K562 (cell line): ENCODE measurements at regions not wholly inside any gene's neighbourhood (a gene's known extent, or its start where the extent isn't known, plus 50 kb on each side); places are given as distances from the start of the nearest gene placed in this dataset.

ENCODE experiments used
- ATF3 ChIP-seq, 2 experiments: fragments of 450-650 bp in 1 of 2; sonication (generic) in 1 of 2; formaldehyde crosslinking in 1 of 2; IDR thresholded peaks in 1 of 2; conservative IDR thresholded peaks in 1 of 2; 2 replicates each; pipeline versions ENCODE4 v1.6.1 to v1.8.1; 2016 to 2023; ENCODE audit warnings: mild to moderate bottlenecking in 2 of 2, moderate library complexity in 2 of 2, inconsistent platforms in 1 of 2, missing genetic modification reagents in 1 of 2
- BHLHE40 ChIP-seq: IDR thresholded peaks from 2 replicates; pipeline ENCODE4 v1.6.1; 2011; ENCODE audit warnings: low read length, improper control_type of control experiment
- BRF1 ChIP-seq: IDR thresholded peaks from 3 replicates; pipeline ENCODE4 v1.6.1; 2011; ENCODE audit warnings: borderline replicate concordance, mild to moderate bottlenecking; ENCODE audit not compliant: insufficient read length; ENCODE audit errors: extremely low read depth
- HMG20A ChIP-seq: fragments of 450-650 bp; formaldehyde crosslinking; conservative IDR thresholded peaks from 2 replicates; pipeline ENCODE4 v1.4.0; 2020; ENCODE audit warnings: mild to moderate bottlenecking, mixed read lengths
- REST ChIP-seq, 2 experiments: fragments of 450-650 bp; formaldehyde crosslinking in 1 of 2; IDR thresholded peaks; 2 replicates each; pipeline versions ENCODE4 v1.4.0 to v1.6.1; 2014 to 2020; ENCODE audit warnings: mild to moderate bottlenecking in 2 of 2, borderline replicate concordance in 1 of 2, low read depth in 1 of 2
- SPI1 ChIP-seq: IDR thresholded peaks from 2 replicates; pipeline ENCODE4 v1.6.1; 2011; ENCODE audit warnings: low read depth, low read length, control low read depth, borderline replicate concordance
- ZNF274 ChIP-seq: IDR thresholded peaks from 2 replicates; pipeline ENCODE4 v1.6.1; 2011; ENCODE audit warnings: low read depth, mild to moderate bottlenecking, low read length, moderate library complexity, borderline replicate concordance
- TF ChIP-seq, protein P1 (sequence below): fragments of 250-450 bp; sonication (Bioruptor Pico); IDR thresholded peaks from 2 replicates; pipeline ENCODE4 v1.8.0; 2021; ENCODE audit warnings: moderate library complexity, mild to moderate bottlenecking, inconsistent platforms

GRCh38 chr10:125332548-125333208 lies 172.3 kb upstream of the CTBP2 start:
- TF ChIP-seq, protein P1, sequence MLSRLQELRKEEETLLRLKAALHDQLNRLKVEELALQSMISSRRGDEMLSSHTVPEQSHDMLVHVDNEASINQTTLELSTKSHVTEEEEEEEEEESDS (CRISPR knock-in tag), result no peak
- TF ChIP-seq BHLHE40 (no peak), BRF1 (no peak), HMG20A (CRISPR knock-in tag) (no peak), ATF3 (IDR thresholded peaks at IDR 0.05) (no peak), ATF3 (CRISPR knock-in tag; conservative IDR thresholded peaks at IDR 0.05) (no peak), SPI1 (no peak), REST (IDR thresholded peaks at IDR 0.05; ENCODE audit: borderline replicate concordance) (no peak), REST (CRISPR knock-in tag; IDR thresholded peaks at IDR 0.05; ENCODE audit: low read depth) (no peak), ZNF274 (no peak)
